ENCODE measurements at regions not wholly inside any gene's neighbourhood (a gene's known extent, or its start where the extent isn't known, plus 50 kb on each side); places are given as distances from the start of the nearest gene placed in this dataset.

DNA sequence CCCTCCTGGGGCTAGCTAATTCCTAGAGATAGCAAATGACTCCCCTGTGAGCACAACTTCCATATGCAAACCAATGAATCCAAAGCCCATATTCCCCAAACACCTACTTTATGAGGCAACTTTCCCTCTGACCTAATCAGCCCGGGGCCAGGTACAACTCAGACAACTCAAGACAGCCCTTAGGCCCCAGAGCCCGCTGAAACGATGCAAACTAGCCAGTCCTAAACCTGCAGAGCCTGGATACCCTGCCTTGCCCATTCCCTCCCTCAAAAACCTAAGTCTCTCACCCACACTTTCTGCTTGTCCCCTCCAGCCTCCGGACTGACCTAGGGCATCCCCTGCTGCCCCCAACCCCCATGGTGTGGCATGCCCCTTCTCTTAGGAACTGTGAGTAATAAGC is 142.8 kb downstream of the ACTR3 start:
- TF ChIP-seq, protein P1, sequence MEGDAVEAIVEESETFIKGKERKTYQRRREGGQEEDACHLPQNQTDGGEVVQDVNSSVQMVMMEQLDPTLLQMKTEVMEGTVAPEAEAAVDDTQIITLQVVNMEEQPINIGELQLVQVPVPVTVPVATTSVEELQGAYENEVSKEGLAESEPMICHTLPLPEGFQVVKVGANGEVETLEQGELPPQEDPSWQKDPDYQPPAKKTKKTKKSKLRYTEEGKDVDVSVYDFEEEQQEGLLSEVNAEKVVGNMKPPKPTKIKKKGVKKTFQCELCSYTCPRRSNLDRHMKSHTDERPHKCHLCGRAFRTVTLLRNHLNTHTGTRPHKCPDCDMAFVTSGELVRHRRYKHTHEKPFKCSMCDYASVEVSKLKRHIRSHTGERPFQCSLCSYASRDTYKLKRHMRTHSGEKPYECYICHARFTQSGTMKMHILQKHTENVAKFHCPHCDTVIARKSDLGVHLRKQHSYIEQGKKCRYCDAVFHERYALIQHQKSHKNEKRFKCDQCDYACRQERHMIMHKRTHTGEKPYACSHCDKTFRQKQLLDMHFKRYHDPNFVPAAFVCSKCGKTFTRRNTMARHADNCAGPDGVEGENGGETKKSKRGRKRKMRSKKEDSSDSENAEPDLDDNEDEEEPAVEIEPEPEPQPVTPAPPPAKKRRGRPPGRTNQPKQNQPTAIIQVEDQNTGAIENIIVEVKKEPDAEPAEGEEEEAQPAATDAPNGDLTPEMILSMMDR (IDR thresholded peaks at IDR 0.05; ENCODE audit: low read length, missing control alignments), result no peak
- no peak for DNase-seq (ENCODE audit: low read depth)
- H3K4me3 ChIP-seq (replicated peaks; ENCODE audit: low read depth, low read length), result no peak overlapping the region

DNA sequence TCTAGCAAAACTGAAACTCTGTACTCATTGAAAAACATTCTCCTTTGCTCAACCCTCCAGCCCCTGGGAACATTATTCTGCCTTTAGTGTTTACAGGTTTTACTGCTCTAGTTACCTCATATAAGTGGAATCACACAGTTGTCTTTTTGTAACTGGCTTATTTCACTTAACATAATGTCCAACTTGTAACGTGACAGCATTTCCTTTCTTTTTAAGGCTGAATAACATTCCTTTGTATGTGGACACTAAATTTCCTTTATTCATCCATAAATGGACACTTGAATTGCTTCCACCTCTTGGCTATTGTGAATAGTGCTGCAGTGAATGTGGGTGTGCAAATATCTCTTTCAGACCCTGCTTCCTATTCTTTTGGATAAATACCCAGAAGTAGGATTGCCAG is 144.9 kb downstream of the ACTR3 start:
- H3K4me3 ChIP-seq (replicated peaks; ENCODE audit: low read depth, low read length), result no peak overlapping the region
- peak; percentile 3 for DNase-seq (ENCODE audit: low read depth)
- TF ChIP-seq, protein P1 (IDR thresholded peaks at IDR 0.05; ENCODE audit: low read length, missing control alignments), result no peak

DNA sequence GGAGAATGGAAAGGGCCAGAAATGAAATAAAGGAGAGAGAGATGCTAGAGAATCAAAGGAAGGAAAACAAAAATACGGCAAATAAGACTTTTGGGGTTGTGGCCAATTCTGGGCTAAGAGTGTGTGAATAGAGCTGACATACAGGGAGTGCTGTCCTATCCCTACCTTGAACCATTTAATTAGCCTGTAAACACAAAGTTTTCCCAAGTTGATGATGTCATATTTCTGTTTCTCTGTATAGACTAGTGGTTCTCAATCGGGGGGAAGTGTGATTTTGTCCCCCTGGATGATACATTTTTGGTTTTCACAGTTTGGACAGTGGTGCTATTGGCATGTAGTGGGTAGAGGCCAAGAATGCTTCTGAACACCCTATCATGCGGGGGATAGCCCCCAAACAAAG is 148.8 kb downstream of the ACTR3 start:
- no peak overlapping the region for H3K4me3 ChIP-seq (replicated peaks; ENCODE audit: low read depth, low read length)
- no peak for DNase-seq (ENCODE audit: low read depth)
- TF ChIP-seq, protein P1 (IDR thresholded peaks at IDR 0.05; ENCODE audit: low read length, missing control alignments), result no peak

DNA sequence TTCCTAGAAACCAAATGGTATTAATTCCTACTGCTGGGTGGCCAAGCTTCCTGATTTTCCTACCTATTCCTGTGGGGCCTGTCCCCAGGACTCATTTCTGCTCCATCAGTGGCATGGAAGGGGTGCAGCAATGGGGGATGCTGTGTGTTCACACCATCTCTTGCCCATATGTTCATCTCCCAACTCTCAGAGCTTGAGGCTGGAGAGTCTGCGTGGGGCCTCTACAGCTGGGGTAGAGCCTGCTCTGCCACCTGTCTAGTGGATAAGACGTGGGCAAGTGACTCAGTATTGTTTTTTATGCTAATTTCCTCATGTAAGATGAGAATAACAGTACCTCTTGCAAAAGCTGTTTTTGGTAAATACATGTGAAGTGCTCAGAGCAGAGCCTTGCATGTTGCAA is 149.8 kb downstream of the ACTR3 start:
- H3K4me3 ChIP-seq (replicated peaks; ENCODE audit: low read depth, low read length), result no peak overlapping the region
- TF ChIP-seq, protein P1 (IDR thresholded peaks at IDR 0.05; ENCODE audit: low read length, missing control alignments), result no peak
- no peak for DNase-seq (ENCODE audit: low read depth)

DNA sequence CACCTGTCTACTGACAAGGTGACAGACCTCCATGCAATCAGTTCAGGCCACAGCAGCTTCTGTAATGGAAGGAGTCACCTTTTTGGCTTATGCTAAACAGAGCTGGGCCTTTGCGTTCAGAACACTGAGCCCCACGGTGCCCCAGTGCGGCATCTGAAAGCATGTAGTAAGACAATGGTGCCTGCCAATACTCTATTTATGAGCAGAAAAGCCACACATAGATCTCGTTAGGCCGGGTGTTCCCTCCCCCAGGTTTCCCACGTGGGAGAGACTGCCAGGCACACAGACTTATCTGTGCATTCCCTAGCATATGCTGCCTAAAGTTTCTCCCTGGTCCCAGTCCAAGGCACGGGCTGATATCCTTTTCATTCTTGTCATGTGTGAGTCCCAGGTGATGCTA is 150.9 kb downstream of the ACTR3 start:
- TF ChIP-seq, protein P1 (IDR thresholded peaks at IDR 0.05; ENCODE audit: low read length, missing control alignments), result no peak
- DNase-seq (ENCODE audit: low read depth), result no peak

DNA sequence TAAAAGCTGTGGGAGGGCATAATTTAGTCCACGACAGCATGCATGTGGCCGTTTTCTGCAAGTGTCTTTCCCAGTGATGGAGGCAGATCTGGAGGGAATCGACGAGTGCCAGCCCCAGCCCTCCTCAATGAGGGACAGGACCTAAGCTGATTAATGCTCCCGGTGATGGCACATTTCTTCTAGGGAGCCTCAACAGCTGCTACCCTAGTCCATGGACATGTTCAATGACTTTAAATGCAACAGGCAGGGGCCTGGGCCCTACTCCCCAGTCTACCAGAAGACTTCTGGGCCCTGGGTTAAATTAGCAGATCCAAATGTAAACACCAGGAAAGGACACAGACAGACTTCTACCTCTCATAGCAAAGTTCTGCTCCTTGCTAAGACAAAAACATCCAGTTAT is 155.1 kb downstream of the ACTR3 start:
- H3K4me3 ChIP-seq (replicated peaks; ENCODE audit: low read depth, low read length), result no peak overlapping the region
- TF ChIP-seq, protein P1 (IDR thresholded peaks at IDR 0.05; ENCODE audit: low read length, missing control alignments), result no peak
- DNase-seq (ENCODE audit: low read depth), result no peak

More for the DNA sequence above, 150.9 kb downstream of the ACTR3 start:
- H3K4me3 ChIP-seq (replicated peaks; ENCODE audit: low read depth, low read length), result no peak overlapping the region

DNA sequence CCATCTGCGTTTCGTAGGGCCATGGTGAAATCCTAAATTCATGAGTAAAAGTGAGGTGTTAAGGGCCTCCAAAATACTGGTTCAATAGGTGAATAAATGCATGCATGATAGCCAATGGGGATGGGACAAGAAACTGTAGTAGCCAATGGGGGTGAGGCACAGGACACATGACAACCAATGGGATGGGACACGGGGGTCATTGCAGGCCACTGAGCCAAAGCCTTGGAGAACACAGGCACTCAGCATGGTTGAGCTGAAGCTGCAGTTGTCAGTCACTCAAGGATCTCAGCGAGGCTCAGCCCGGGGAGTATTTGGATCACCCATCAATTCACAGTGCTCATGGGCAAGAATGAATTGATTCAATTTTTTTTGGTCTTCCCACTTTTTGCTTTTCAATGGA is 156.5 kb downstream of the ACTR3 start:
- TF ChIP-seq, protein P1 (IDR thresholded peaks at IDR 0.05; ENCODE audit: low read length, missing control alignments), result no peak

More for the DNA sequence above, 156.5 kb downstream of the ACTR3 start:
- no peak overlapping the region for H3K4me3 ChIP-seq (replicated peaks; ENCODE audit: low read depth, low read length)
- no peak for DNase-seq (ENCODE audit: low read depth)
